GM23248 (cell line): ENCODE measurements at regions not wholly inside any gene's neighbourhood (a gene's known extent, or its start where the extent isn't known, plus 50 kb on each side); places are given as distances from the start of the nearest gene placed in this dataset.

Experiments used
- DNase-seq: peaks from one replicate; pipeline ENCODE4 v3.0.0-alpha.2; 2015
- H2AFZ ChIP-seq: fragments of 200-600 bp; sonication (generic); 2 replicates; pipeline ENCODE4 v1.6.1; 2016; ENCODE audit warnings: antibody characterized with exemption
- H3F3A ChIP-seq: fragments of 200-600 bp; sonication (generic); 2 replicates; pipeline ENCODE4 v1.6.1; 2016; ENCODE audit warnings: mild to moderate bottlenecking, antibody characterized with exemption, mixed run types; ENCODE audit not compliant: insufficient read depth
- H3K27ac ChIP-seq: fragments of 200-600 bp; sonication (generic); 2 replicates; pipeline ENCODE4 v1.5.1; 2016; ENCODE audit warnings: mild to moderate bottlenecking
- H3K27me3 ChIP-seq: fragments of 200-600 bp; sonication (generic); replicated peaks from 2 replicates; pipeline ENCODE4 v1.6.1; 2016; ENCODE audit warnings: mild to moderate bottlenecking; ENCODE audit not compliant: insufficient read depth
- H3K36me3 ChIP-seq: fragments of 200-600 bp; sonication (generic); 2 replicates; pipeline ENCODE4 v1.6.1; 2016; ENCODE audit warnings: low read depth, mild to moderate bottlenecking
- H3K4me1 ChIP-seq: fragments of 200-600 bp; sonication (generic); 2 replicates; pipeline ENCODE4 v1.6.1; 2016; ENCODE audit warnings: mild to moderate bottlenecking; ENCODE audit not compliant: insufficient read depth
- H3K4me2 ChIP-seq: fragments of 200-600 bp; sonication (generic); one replicate; pipeline ENCODE4 v1.6.1; 2016; ENCODE audit warnings: mild to moderate bottlenecking; ENCODE audit not compliant: unreplicated experiment
- H3K4me3 ChIP-seq: fragments of 200-600 bp; sonication (generic); 2 replicates; pipeline ENCODE4 v1.5.1; 2016; ENCODE audit warnings: mild to moderate bottlenecking
- H3K79me2 ChIP-seq: fragments of 200-600 bp; sonication (generic); 2 replicates; pipeline ENCODE4 v1.6.1; 2016; ENCODE audit warnings: mild to moderate bottlenecking; ENCODE audit not compliant: insufficient read depth
- H3K9ac ChIP-seq: fragments of 200-600 bp; sonication (generic); 2 replicates; pipeline ENCODE4 v1.6.1; 2016; ENCODE audit warnings: mild to moderate bottlenecking
- H3K9me2 ChIP-seq: fragments of 200-600 bp; sonication (generic); 2 replicates; pipeline ENCODE4 v1.6.1; 2016; ENCODE audit warnings: mixed run types, mild to moderate bottlenecking, moderate library complexity; ENCODE audit not compliant: insufficient read depth
- H3K9me3 ChIP-seq: fragments of 200-600 bp; sonication (generic); one replicate; pipeline ENCODE4 v1.6.1; 2017; ENCODE audit warnings: low read depth
- H4K20me1 ChIP-seq: fragments of 200-600 bp; sonication (generic); 2 replicates; pipeline ENCODE4 v1.6.0; 2016; ENCODE audit not compliant: insufficient read depth
- EZH2 ChIP-seq: fragments of 200-600 bp; sonication (generic); IDR thresholded peaks from 2 replicates; pipeline ENCODE4 v1.6.1; 2018; ENCODE audit warnings: antibody characterized with exemption, mild to moderate bottlenecking; ENCODE audit not compliant: insufficient read depth, poor library complexity, severe bottlenecking
- EZH2phosphoT487 ChIP-seq: fragments of 200-600 bp; sonication (generic); IDR thresholded peaks from 2 replicates; pipeline ENCODE4 v1.6.1; 2018; ENCODE audit warnings: antibody characterized with exemption, moderate library complexity, mild to moderate bottlenecking, low read depth; ENCODE audit not compliant: insufficient read depth
- WGBS, 2 experiments: methylation state at CpG; one replicate each; pipeline ENCODE4 v1.1.6; 2015 to 2017; ENCODE audit warnings: low lambda C conversion rate in 2 of 2, low coverage in 1 of 2; ENCODE audit errors: missing lambda C conversion rate in 2 of 2; 5-methylcytosine and 5-hydroxymethylcytosine counted together
- in situ Hi-C: fragments of 300-500 bp; cut with MboI; formaldehyde crosslinking; loops from 2 replicates; pipeline ENCODE4 v1.15.0; 2020

GRCh38 chr4:141571362-141571761 is 65.0 kb upstream of the IL15 start:
- Histone ChIP-seq H3K9ac (no peak overlapping the region), H3K4me3 (no peak overlapping the region), H3K36me3 (no peaks in the 10 kb centered on the region), H3K4me1 (peaks cover 31% of the 10 kb centered on the region), H4K20me1 (no peaks in the 10 kb centered on the region), H3K4me2 (peak overlapping the region; percentile 3), H3K9me3 (no peaks in the 10 kb centered on the region), H2AFZ (no peak overlapping the region), H3K9me2 (no peaks in the 10 kb centered on the region), H3K27ac (no peak overlapping the region), H3F3A (no peaks in the 10 kb centered on the region), H3K27me3 (no peaks in the 10 kb centered on the region), H3K79me2 (no peaks in the 10 kb centered on the region)
- 78 to 83% methylated on average over 2 of the region's 2 CpGs for WGBS, 2 experiments
- in situ Hi-C loops, result no loop called here
- peak; percentile 47 for DNase-seq
- TF ChIP-seq EZH2phosphoT487, result no peak
- TF ChIP-seq EZH2, result no peak

GRCh38 chr4:141571793-141572192 is 64.6 kb upstream of the IL15 start:
- no peak for DNase-seq
- in situ Hi-C loops, result no loop called here
- no peaks in the 10 kb centered on the region for H3F3A ChIP-seq
- WGBS, 2 experiments, result 98% methylated on average over 6 of the region's 6 CpGs
- H3K9me3 ChIP-seq, result no peaks in the 10 kb centered on the region
- no peak overlapping the region for H3K4me3 ChIP-seq
- no peak for TF ChIP-seq EZH2
- TF ChIP-seq EZH2phosphoT487, result no peak
- H2AFZ ChIP-seq, result no peak overlapping the region
- no peaks in the 10 kb centered on the region for H3K9me2 ChIP-seq
- H3K27me3 ChIP-seq, result no peaks in the 10 kb centered on the region
- H4K20me1 ChIP-seq, result no peaks in the 10 kb centered on the region
- peaks cover 31% of the 10 kb centered on the region for H3K4me1 ChIP-seq
- H3K79me2 ChIP-seq, result no peaks in the 10 kb centered on the region
- H3K27ac ChIP-seq, result no peak overlapping the region
- peak overlapping the region; percentile 3 for H3K4me2 ChIP-seq
- H3K9ac ChIP-seq, result no peak overlapping the region
- H3K36me3 ChIP-seq, result no peaks in the 10 kb centered on the region

GRCh38 chr4:141573678-141574077 is 62.7 kb upstream of the IL15 start:
- Histone ChIP-seq H3K4me2 (no peak overlapping the region), H3K36me3 (no peaks in the 10 kb centered on the region), H3F3A (no peaks in the 10 kb centered on the region), H3K79me2 (no peaks in the 10 kb centered on the region), H4K20me1 (no peaks in the 10 kb centered on the region), H3K9ac (no peak overlapping the region), H3K4me3 (no peak overlapping the region), H3K27me3 (no peaks in the 10 kb centered on the region), H3K9me3 (no peaks in the 10 kb centered on the region), H3K9me2 (no peaks in the 10 kb centered on the region), H3K4me1 (peaks cover 29% of the 10 kb centered on the region), H2AFZ (no peak overlapping the region), H3K27ac (no peak overlapping the region)
- TF ChIP-seq EZH2phosphoT487, result no peak
- no peak for TF ChIP-seq EZH2
- DNase-seq, result no peak
- in situ Hi-C loops, result no loop called here

GRCh38 chr4:141575884-141576283 is 60.5 kb upstream of the IL15 start:
- Histone ChIP-seq H3K4me2 (peak overlapping the region; percentile 11), H3F3A (no peaks in the 10 kb centered on the region), H3K9ac (no peak overlapping the region), H2AFZ (peak overlapping the region; percentile 52), H4K20me1 (no peaks in the 10 kb centered on the region), H3K9me3 (no peaks in the 10 kb centered on the region), H3K4me3 (peak overlapping the region; percentile 21; the same call in 1 of the 2 replicates), H3K27me3 (no peaks in the 10 kb centered on the region), H3K79me2 (no peaks in the 10 kb centered on the region), H3K27ac (no peak overlapping the region), H3K9me2 (no peaks in the 10 kb centered on the region), H3K4me1 (peaks cover 17% of the 10 kb centered on the region; the same call in 1 of the 2 replicates), H3K36me3 (no peaks in the 10 kb centered on the region)
- 13 to 18% methylated on average over 4 of the region's 4 CpGs for WGBS, 2 experiments
- in situ Hi-C loops, result no loop called here
- no peak for TF ChIP-seq EZH2phosphoT487
- TF ChIP-seq EZH2, result no peak
- peak; percentile 57 for DNase-seq

- Histone ChIP-seq H3K9me3 (no peaks in the 10 kb centered on the region), H3K27me3 (no peaks in the 10 kb centered on the region), H3F3A (no peaks in the 10 kb centered on the region), H3K4me2 (peak overlapping the region; percentile 11), H3K9me2 (no peaks in the 10 kb centered on the region), H3K4me3 (peak overlapping the region; percentile 21), H3K79me2 (no peaks in the 10 kb centered on the region), H3K9ac (no peak overlapping the region), H3K36me3 (no peaks in the 10 kb centered on the region), H3K4me1 (peaks cover 10% of the 10 kb centered on the region; the same call in 1 of the 2 replicates), H2AFZ (peak overlapping the region; percentile 52), H4K20me1 (no peaks in the 10 kb centered on the region), H3K27ac (no peak overlapping the region)
- TF ChIP-seq EZH2phosphoT487 (no peak), EZH2 (no peak)
- in situ Hi-C loops, result no loop called here
- 47 to 50% methylated on average over 8 of the region's 8 CpGs for WGBS, 2 experiments
- DNase-seq, result peak; percentile 22
These were observed 59.7 kb upstream of the IL15 start for GRCh38 chr4:141576585-141577110.
